HG03103 (cell line): ENCODE measurements at regions not wholly inside any gene's neighbourhood (a gene's known extent, or its start where the extent isn't known, plus 50 kb on each side); places are given as distances from the start of the nearest gene placed in this dataset.
"Not testable (repeated sequence)": the region's sequence is repeated elsewhere in the genome, so short reads cannot be mapped to it uniquely, and the experiment has no call there.

Experiments used
- ATAC-seq: cut with Tn5 transposase; IDR thresholded peaks from one replicate; pipeline ENCODE4 v1.9.1; 2021; ENCODE audit warnings: low read depth; ENCODE audit not compliant: unreplicated experiment

DNA sequence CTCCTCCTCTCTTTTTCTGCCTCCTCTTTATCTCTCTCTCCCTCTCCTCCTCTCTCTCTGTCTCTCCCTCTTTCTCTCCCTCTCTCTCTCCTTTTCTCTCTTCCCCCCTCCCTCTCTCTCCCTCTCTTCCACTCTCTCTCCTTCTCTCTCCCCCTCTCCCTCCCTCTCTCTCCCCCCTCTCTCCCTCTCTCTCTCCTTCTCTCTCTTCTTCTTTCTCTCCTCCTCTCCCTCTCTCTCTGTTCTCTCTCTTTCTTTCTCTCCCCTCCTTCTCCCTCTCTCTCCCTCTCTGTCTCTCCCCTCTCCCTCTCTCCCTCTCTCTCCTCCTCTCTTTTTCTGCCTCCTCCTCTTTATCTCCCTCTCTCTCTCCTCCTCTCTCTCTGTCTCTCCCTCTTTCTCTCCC lies 197.4 kb downstream of the UQCRFS1 start:
- ATAC-seq: no peak

- no peak for ATAC-seq
Measured at GRCh38 chr19:29014857-29015436, 198.0 kb downstream of the UQCRFS1 start.

DNA sequence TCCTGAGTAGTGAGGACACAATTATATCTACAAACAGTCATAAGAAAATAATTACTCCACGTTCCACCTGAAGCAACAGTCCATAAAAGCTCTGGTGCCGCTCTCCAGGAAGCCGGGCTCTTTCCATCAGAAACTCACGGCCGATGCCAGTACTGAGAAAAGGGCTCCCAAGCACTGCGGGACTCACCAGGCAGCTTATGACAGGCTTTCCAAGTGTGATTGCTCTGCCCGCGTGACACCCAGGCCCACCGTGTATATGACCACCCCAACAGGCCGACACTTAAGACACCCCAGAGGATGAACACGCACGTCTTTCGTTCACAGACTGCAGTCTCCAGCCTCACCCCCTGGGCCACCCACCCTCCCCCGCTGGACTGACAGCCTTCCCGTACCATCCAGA lies 199.0 kb downstream of the UQCRFS1 start:
- no peak for ATAC-seq

DNA sequence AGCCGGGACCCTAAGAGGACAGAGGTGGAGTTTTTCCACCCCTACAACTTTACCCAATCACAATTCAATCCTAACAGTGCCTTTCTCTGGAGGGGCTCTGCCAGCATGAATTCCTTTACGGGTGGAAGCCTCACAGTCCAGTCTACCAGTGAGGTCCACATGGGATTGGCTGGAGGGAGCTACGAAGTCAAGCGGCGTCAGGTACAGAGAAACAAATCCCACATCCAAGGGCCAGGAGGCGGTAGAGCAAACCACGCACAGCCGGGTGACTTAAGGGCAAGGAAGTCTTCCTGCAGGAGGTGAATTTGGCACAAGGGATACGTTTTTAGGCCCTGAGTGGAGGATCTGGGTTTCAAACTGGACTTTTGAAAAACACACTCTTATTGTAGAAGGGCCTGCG lies 199.6 kb downstream of the UQCRFS1 start:
- ATAC-seq: no peak

DNA sequence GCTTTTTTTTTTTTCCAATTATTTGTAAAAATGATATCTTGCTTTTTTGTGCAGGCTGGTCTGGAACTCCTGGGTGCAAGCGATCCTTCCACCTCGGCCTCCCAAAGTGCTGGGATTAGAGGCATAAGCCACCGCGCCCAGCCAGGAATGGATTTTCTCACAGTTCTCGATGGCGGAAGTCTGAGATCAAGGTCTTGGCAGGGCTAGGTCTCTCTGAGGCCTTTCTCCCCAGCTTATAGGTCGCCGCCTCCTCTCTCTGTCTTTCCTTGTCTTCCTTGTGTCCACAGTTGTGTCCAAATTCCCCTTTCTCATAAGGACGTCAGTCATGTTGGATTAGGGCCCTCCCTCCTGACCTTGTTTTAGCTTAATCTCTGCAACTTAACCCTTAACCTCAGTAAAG lies 200.5 kb downstream of the UQCRFS1 start:
- ATAC-seq: no peak

DNA sequence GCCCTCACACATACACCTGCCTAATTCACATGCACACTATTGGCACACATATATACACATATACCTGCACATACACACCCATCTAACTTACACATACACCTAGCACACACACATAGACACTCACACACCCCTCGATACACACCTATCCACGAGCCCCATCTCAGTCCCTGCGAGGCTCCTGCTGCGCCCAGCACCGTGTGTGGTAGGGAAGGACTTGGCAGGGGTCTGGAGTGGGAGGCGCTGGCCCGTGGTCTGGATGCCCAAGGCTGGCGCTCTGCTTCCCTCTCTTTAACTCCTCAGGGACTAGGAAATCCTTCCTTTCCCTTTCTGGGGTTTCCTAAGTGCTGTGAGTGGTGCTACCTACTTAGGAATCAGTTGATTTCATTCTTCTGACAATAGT lies 202.7 kb downstream of the UQCRFS1 start:
- no peak for ATAC-seq

GRCh38 chr19:29006057-29006735 lies 206.8 kb downstream of the UQCRFS1 start:
- no peak for ATAC-seq

DNA sequence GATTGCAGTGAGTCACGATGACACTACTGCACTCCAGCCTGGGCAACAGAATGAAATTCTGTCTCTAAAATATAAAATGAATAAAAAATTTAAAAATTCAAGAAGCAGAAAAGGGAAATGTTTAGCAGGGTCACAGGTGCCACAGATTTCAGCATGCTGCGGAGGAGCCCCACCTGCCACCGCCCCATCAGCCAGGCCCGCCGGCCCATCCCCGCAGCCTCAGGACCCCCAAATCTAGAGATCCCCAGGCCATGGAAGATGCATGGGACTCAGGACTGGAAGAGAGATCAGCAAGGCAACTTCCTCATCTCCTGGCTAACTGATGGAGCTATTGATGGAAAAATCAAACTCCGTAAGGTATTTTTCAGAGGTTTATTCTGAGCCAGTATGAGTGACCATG lies 208.2 kb downstream of the UQCRFS1 start:
- no peak for ATAC-seq

DNA sequence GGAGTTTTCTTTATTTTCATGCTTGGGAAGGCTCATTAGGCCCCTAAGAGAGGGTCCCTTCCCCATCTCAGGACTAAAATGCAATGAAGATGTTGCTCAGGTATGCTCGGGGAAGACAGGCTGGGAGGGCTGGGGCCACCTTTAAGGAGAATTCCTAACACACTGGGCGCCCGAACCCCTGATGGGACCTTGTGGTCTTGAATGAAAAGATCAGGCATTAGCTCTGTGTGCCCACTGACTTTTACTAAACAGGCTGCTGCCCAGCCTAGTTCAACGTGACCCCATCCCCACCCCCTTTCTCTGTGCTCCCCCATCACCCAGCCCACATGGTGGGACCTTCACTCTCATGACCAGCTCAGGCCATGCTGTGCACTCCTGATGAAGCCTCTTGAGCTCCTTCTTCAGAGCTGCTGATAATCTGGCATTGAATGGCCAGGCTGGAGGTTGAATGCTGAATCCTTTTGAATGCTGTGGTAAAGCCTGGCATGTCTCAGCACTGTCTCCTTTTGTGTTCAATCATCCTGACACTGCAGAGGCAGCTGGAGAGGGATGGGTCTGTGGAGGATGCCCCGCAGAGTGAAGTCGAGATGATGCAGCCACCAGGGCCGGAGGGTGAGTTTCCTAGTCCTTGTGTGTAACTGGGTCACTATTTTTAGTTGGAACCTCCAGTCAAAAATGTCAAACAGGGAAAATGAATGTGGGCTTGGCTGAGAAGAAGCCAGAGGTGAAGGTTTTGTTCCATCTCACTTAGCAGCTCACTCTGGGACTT lies 209.1 kb downstream of the UQCRFS1 start:
- no peak for ATAC-seq

DNA sequence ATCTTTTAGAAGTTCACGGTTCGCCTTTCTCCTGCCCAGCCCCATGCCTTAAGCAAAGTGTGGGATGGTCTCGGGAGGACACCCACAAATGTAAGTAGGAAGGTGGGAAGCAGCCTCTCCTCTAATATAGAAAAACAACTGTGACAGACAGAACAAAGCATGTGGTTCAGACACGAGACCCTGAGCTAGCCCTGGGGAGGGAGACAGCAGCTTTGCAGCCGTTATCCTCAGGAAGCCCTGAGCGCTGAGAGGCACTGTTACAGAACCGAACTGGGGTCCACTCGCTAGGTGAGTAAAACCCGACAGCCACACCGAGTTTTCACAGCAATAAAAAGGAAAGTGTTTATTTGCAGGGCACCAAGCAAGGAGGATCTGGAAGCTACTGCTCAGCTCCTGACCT lies 210.6 kb downstream of the UQCRFS1 start:
- ATAC-seq: no peak

DNA sequence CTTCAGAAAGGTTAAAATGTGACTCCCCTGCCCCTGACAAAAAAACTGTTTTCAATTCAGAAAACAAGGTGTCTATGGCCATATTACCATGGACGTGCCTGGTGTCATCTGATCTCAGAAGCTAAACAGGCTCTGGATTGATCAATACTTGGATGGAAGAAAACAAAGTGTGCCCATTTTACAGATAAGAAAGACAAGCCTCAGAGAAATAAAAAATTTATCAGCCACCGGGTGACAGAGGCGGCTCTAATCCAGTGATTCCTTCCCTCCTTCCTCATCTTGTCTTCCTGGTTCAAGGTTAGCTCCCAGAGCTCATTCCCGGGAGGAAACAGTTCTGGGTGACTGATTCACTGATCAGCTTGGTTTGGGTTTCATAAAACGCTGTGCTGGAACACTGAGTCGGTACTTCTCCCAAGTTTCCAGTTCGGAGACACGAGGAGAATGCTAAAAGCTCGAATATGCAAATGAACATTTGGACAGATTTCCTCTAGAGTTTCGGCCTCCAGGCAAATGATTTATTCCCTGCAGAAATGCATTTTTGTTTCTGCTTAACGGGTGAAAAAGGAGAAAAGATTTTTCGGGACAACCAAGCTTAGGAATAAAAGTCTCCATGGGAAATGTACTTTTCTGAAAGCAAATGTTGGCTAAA lies 211.2 kb downstream of the UQCRFS1 start:
- no peak for ATAC-seq

- no peak for ATAC-seq
Measured at GRCh38 chr19:29001141-29001581, 211.8 kb downstream of the UQCRFS1 start.

- ATAC-seq: no peak
Measured at GRCh38 chr19:28999724-29000433, 213.1 kb downstream of the UQCRFS1 start.

DNA sequence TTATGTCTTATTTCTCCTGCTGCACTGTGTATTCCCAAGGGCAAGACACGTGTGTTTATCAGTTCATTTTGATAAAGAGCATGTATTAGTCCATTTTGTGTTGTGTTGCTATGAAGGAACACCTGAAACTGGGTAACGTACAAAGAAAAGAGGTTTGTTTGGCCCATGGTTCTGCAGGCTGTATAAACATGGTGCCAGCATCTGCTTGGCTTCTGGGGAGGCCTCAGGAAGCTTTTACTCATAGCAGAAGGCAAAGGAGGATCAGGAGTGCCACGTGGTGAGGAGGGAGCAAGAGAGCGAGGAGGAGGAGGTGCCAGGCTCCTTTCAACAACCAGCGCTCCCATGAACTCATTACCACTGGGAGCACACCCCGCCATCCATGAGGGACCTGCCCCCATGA lies 214.0 kb downstream of the UQCRFS1 start:
- ATAC-seq: no peak

DNA sequence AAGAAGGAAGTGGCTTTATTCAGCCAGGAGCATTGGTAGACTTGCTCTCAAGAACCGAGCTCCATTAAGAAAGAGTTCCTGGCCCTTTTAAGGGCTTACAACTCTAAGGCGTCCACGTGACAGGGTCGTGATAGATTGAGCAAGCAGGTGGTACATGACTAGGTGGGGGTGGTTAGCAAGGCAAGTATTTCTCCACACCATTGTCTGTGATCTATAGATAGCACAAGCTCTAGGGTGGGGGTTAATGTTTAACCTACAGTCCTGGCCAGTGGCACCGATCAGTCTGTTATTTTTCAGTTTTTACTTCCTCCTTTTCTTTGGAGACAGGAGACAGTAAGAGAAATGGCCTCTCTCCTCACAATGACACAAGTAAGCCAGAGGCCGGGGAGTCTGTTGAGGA lies 215.1 kb downstream of the UQCRFS1 start:
- ATAC-seq: not testable (repeated sequence)

DNA sequence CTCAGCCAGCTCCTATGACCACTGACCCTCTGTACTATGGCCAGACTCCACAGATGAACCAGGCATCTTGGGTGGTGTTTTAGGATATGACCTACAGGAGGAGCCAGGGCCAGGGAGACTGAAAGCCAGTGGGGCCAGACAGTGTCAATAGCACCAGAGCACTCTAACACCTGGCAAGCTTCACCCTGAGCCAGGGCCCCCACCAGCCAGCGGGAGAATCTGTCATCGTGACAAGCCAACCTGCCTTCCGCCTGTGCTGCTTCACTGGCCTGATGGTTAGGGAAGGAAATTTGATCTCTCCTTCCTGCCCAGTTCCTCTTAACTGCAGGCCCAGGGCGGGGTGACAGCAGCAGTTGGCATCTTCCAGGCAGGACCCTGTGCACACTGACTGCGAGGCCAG lies 222.4 kb downstream of the UQCRFS1 start:
- no peak for ATAC-seq

- no peak for ATAC-seq
Measured at GRCh38 chr19:28989739-28990138, 223.2 kb downstream of the UQCRFS1 start.

- ATAC-seq: no peak
Measured at GRCh38 chr19:28988066-28988465, 224.9 kb downstream of the UQCRFS1 start.

DNA sequence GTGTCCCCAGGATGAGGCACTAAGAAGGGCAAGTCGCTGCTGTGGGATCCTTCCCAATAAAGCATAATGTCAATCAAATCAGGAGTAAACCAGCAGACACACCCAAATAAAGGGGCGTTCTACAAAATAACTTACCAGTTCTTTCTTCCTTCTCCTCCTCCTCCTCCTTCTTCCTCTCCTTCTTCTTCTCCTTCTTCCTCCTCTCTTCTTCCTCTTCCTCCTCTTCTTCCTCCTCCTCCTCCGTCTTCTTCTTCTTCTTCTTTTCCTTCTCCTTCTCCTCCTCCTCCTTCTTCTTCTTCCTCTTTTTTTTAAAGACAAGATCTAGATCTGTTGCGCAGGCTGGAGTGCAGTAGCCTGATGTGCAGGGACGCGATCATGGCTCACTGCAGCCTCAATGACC lies 225.8 kb downstream of the UQCRFS1 start:
- no peak for ATAC-seq

GRCh38 chr19:28985201-28985600 lies 227.8 kb downstream of the UQCRFS1 start:
- no peak for ATAC-seq

DNA sequence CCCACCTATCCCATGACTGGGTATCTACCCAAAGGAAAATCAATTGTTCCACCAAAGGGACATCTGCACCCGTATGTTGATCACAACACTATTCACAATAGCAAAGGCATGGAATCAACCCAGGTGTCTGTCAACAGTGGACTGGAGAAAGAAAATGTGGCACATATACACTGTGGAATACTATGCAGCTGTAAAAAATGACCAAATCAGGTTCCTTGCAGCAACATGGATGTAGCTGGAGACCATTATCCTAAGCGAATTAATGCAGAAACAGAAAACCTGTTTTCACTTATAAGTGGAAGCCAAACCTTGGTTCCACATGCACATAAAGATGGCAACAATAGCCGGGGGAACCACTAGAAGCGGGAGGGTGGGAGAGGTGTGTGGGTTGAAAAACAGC lies 228.6 kb downstream of the UQCRFS1 start:
- no peak for ATAC-seq
